Uterus (tissue), 2 donors: ENCODE measurements at regions not wholly inside any gene's neighbourhood (a gene's known extent, or its start where the extent isn't known, plus 50 kb on each side); places are given as distances from the start of the nearest gene placed in this dataset.

Experiments used
- POLR2A ChIP-seq, 2 donors: fragments of 450-650 bp; IDR thresholded peaks; one replicate each; pipeline ENCODE4 v1.6.1; 2016; ENCODE audit warnings: antibody characterized with exemption in 2 of 2, mild to moderate bottlenecking in 1 of 2, moderate library complexity in 1 of 2
- TF ChIP-seq, protein P1 (sequence below), 4 experiments: fragments of 200-600 bp in 2 of 4; fragments of 450-650 bp in 2 of 4; sonication (generic) in 2 of 4; IDR thresholded peaks; one replicate each; pipeline ENCODE4 v1.5.1; 2016 to 2019; ENCODE audit warnings: antibody characterized with exemption in 4 of 4, mild to moderate bottlenecking in 2 of 4, moderate library complexity in 1 of 4

DNA sequence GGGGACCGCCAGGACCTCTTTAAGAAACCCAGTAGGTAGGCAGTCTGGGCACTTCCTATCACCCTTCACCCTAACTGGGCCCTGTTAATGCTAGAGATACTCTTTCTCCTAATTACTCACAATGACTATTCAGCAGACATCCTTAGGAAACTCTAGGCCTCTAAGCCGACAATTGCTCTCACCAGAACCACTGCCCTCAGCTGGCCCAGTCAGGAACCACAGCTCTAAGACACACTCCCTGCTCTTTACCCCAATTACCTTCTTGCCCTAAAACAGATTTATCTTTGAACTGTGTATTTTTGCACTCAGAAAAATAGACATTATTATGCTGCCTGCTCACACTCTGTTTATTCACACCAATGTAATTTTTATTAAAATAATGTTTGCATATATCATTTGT lies 432.6 kb upstream of the SLC30A5 start:
- TF ChIP-seq, protein P1, sequence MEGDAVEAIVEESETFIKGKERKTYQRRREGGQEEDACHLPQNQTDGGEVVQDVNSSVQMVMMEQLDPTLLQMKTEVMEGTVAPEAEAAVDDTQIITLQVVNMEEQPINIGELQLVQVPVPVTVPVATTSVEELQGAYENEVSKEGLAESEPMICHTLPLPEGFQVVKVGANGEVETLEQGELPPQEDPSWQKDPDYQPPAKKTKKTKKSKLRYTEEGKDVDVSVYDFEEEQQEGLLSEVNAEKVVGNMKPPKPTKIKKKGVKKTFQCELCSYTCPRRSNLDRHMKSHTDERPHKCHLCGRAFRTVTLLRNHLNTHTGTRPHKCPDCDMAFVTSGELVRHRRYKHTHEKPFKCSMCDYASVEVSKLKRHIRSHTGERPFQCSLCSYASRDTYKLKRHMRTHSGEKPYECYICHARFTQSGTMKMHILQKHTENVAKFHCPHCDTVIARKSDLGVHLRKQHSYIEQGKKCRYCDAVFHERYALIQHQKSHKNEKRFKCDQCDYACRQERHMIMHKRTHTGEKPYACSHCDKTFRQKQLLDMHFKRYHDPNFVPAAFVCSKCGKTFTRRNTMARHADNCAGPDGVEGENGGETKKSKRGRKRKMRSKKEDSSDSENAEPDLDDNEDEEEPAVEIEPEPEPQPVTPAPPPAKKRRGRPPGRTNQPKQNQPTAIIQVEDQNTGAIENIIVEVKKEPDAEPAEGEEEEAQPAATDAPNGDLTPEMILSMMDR (IDR thresholded peaks at IDR 0.05), result no peak
- no peak for TF ChIP-seq POLR2A (IDR thresholded peaks at IDR 0.05)
